HG03159 (cell line): ENCODE measurements at regions not wholly inside any gene's neighbourhood (a gene's known extent, or its start where the extent isn't known, plus 50 kb on each side); places are given as distances from the start of the nearest gene placed in this dataset.
"Not testable (repeated sequence)": the region's sequence is repeated elsewhere in the genome, so short reads cannot be mapped to it uniquely, and the experiment has no call there.

Experiments
- ATAC-seq: cut with Tn5 transposase; IDR thresholded peaks from one replicate; pipeline ENCODE4 v1.9.1; 2021; ENCODE audit warnings: mild to moderate bottlenecking, moderate library complexity; ENCODE audit not compliant: unreplicated experiment

- not testable (repeated sequence) for ATAC-seq
Observed at GRCh38 chr2:179385756-179386155, 121.1 kb upstream of the SESTD1 start.

GRCh38 chr2:179383975-179384374 is 119.3 kb upstream of the SESTD1 start:
- no peak for ATAC-seq

GRCh38 chr2:179377296-179377695 is 112.7 kb upstream of the SESTD1 start:
- ATAC-seq = no peak

GRCh38 chr2:179376881-179377280 is 112.2 kb upstream of the SESTD1 start:
- no peak for ATAC-seq

GRCh38 chr2:179373816-179374215 is 109.2 kb upstream of the SESTD1 start:
- no peak for ATAC-seq

GRCh38 chr2:179365561-179365960 is 100.9 kb upstream of the SESTD1 start:
- not testable (repeated sequence) for ATAC-seq

- ATAC-seq = no peak
Observed at GRCh38 chr2:179355881-179356280, 91.2 kb upstream of the SESTD1 start.

GRCh38 chr2:179354739-179355537 is 90.3 kb upstream of the SESTD1 start:
- no peak for ATAC-seq

GRCh38 chr2:179354296-179354695 is 89.7 kb upstream of the SESTD1 start:
- ATAC-seq = no peak

GRCh38 chr2:179352181-179352580 is 87.5 kb upstream of the SESTD1 start:
- no peak for ATAC-seq

GRCh38 chr2:179351057-179351456 is 86.4 kb upstream of the SESTD1 start:
- no peak for ATAC-seq

- ATAC-seq = peak; percentile 79
Observed at GRCh38 chr2:179349670-179350303, 85.2 kb upstream of the SESTD1 start.

- no peak for ATAC-seq
Observed at GRCh38 chr2:179348906-179349305, 84.3 kb upstream of the SESTD1 start.

- no peak for ATAC-seq
Observed at GRCh38 chr2:179344970-179345369, 80.3 kb upstream of the SESTD1 start.

- no peak for ATAC-seq
Observed at GRCh38 chr2:179344280-179344964, 79.8 kb upstream of the SESTD1 start.

- ATAC-seq = no peak
Observed at GRCh38 chr2:179343945-179344279, 79.3 kb upstream of the SESTD1 start.

GRCh38 chr2:179341152-179341866 is 76.7 kb upstream of the SESTD1 start:
- no peak for ATAC-seq

- ATAC-seq = no peak
Observed at GRCh38 chr2:179340678-179341077, 76.0 kb upstream of the SESTD1 start.

GRCh38 chr2:179338681-179339080 is 74.0 kb upstream of the SESTD1 start:
- no peak for ATAC-seq

GRCh38 chr2:179336782-179337534 is 72.3 kb upstream of the SESTD1 start:
- ATAC-seq = no peak

- no peak for ATAC-seq
Observed at GRCh38 chr2:179335732-179336131, 71.1 kb upstream of the SESTD1 start.
